Mesodermal cell (in vitro differentiated cells): ENCODE measurements at regions not wholly inside any gene's neighbourhood (a gene's known extent, or its start where the extent isn't known, plus 50 kb on each side); places are given as distances from the start of the nearest gene placed in this dataset.
"Not testable (repeated sequence)": the region's sequence is repeated elsewhere in the genome, so short reads cannot be mapped to it uniquely, and the experiment has no call there.

Source experiments
- H3K27ac ChIP-seq: 2 replicates; pipeline ENCODE4 v1.7.0; 2013; ENCODE audit warnings: mild to moderate bottlenecking, low read depth, low read length, moderate library complexity; ENCODE audit not compliant: severe bottlenecking
- H3K36me3 ChIP-seq: 2 replicates; pipeline ENCODE4 v1.7.1; 2013; ENCODE audit warnings: mild to moderate bottlenecking, low read length, moderate library complexity; ENCODE audit not compliant: control insufficient read depth, insufficient read depth
- H3K4me1 ChIP-seq: one replicate; pipeline ENCODE4 v1.7.1; 2013; ENCODE audit warnings: mild to moderate bottlenecking, low read length; ENCODE audit not compliant: insufficient read depth, control insufficient read depth, poor library complexity, severe bottlenecking
- H3K4me3 ChIP-seq: 2 replicates; pipeline ENCODE4 v1.7.0; 2013; ENCODE audit warnings: low read length, control low read depth, mild to moderate bottlenecking; ENCODE audit not compliant: insufficient read depth, poor library complexity, severe bottlenecking; ENCODE audit errors: extremely low read depth
- H3K9me3 ChIP-seq: 2 replicates; pipeline ENCODE4 v1.7.1; 2013; ENCODE audit warnings: mild to moderate bottlenecking, low read length, moderate library complexity; ENCODE audit not compliant: control insufficient read depth
- WGBS, 2 experiments: methylation state at CpG; one replicate each; pipeline ENCODE4 v1.1.5; 2013; ENCODE audit warnings: missing lambda C conversion rate in 2 of 2; ENCODE audit not compliant: insufficient coverage in 2 of 2; 5-methylcytosine and 5-hydroxymethylcytosine counted together

DNA sequence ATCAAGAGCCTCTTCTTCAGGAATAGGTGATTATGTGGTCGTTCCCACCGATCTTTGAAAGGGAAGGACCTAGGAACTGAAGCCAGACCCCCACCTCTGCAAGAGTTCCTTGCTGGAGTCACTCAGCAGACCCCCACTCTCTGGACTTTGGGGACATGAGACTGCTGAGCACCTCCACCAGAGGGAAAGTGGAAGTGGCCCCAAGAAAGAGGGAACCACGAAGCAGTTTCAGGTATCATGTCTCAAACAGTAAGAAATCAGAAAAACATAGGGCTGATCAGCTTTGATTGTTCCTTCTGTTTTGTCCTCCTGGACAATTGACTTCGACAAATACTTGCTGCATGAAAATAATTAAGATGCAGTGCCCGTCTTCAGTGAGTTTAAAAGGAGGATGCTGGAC is 84.2 kb upstream of the ADORA2B start:
- not testable (repeated sequence) for H3K4me1 ChIP-seq, H3K27ac ChIP-seq, H3K4me3 ChIP-seq, H3K36me3 ChIP-seq, H3K9me3 ChIP-seq
- 73 to 100% methylated on average over 2 to 3 of the region's 5 CpGs for WGBS, 2 experiments

DNA sequence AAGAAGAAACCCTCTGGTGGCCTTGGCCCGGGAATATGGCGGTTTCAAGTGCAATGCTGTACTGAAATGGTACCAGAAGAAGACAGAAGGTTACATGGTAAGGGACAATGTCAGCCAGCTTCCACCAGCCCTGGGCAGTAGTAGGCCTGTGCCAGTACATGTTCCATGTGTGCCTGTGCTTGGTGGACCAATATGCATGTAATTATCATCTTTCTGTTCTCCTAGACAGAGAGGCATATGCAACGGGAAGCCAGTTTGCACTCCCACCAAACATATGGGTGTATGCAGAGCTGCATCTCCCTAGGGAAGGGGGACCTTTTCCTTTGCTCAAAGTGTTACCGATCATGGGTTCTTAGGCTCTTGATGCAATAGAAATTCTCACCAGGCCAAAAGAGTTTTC is 80.9 kb upstream of the ADORA2B start:
- WGBS, 2 experiments, result no CpG with 5 or more reads among the region's 4 CpGs
- H3K9me3 ChIP-seq, result not testable (repeated sequence)

DNA sequence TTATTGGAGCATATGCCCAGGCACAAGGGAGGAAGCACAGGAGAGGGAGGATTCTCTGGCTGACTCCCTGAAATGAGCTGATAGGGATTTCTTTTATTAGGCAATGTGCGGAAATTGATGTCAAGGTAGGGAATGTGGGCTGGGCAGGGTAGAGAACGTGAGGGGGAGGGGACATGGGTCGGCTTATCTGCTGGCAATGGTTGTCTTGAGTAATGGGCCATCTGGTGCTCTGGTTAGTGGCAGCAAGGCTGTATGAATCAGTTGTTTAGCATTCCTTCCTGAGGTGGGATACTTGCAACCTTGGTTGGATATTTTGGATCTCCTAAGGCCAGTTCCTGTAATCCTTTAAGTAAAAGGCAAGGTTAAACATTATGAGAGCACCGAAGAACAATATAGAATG is 80.5 kb upstream of the ADORA2B start:
- H3K4me3 ChIP-seq, H3K27ac ChIP-seq, H3K4me1 ChIP-seq, H3K36me3 ChIP-seq, H3K9me3 ChIP-seq: not testable (repeated sequence)
- 84% methylated on average over 3 of the region's 4 CpGs; no CpG with 5 or more reads in 1 of the 2 experiments for WGBS, 2 experiments

More for the DNA sequence above, 80.9 kb upstream of the ADORA2B start:
- not testable (repeated sequence) for H3K36me3 ChIP-seq, H3K27ac ChIP-seq, H3K4me3 ChIP-seq, H3K4me1 ChIP-seq

DNA sequence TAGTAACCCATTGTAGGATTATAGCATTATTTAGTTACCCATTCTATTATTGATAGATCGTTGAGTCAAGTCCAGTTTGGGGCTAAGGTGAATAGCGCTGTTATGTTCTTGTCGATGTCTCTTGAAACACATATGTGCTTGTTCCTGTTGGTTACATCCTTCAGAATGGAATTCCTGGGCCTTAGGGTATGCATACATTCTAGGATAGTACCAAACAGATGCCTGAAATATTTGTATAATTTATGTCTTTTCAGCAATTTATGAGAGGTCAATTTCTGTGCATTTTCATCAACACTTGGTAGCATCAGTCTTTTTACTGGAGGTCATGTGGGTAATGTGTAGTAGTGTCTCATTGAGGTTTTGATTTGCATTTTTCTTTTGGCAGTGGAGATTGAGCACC is 78.9 kb upstream of the ADORA2B start:
- H3K9me3 ChIP-seq, H3K27ac ChIP-seq, H3K4me3 ChIP-seq, H3K4me1 ChIP-seq, H3K36me3 ChIP-seq: not testable (repeated sequence)
- no CpG with 5 or more reads among the region's 3 CpGs for WGBS, 2 experiments

GRCh38 chr17:15867331-15867730 is 77.6 kb upstream of the ADORA2B start:
- WGBS, 2 experiments, result 90 to 96% methylated on average over 4 to 19 of the region's 31 CpGs
- H3K27ac ChIP-seq, result not testable (repeated sequence)

GRCh38 chr17:15869868-15870267 is 75.1 kb upstream of the ADORA2B start:
- not testable (repeated sequence) for H3K4me1 ChIP-seq, H3K4me3 ChIP-seq, H3K36me3 ChIP-seq, H3K9me3 ChIP-seq, H3K27ac ChIP-seq
- WGBS, 2 experiments, result no CpG with 5 or more reads among the region's 2 CpGs

More at GRCh38 chr17:15867331-15867730, 77.6 kb upstream of the ADORA2B start:
- H3K36me3 ChIP-seq, H3K4me3 ChIP-seq, H3K4me1 ChIP-seq, H3K9me3 ChIP-seq: not testable (repeated sequence)

- not testable (repeated sequence) for H3K27ac ChIP-seq, H3K4me3 ChIP-seq, H3K4me1 ChIP-seq
These were observed 72.3 kb upstream of the ADORA2B start for GRCh38 chr17:15872677-15873076.

DNA sequence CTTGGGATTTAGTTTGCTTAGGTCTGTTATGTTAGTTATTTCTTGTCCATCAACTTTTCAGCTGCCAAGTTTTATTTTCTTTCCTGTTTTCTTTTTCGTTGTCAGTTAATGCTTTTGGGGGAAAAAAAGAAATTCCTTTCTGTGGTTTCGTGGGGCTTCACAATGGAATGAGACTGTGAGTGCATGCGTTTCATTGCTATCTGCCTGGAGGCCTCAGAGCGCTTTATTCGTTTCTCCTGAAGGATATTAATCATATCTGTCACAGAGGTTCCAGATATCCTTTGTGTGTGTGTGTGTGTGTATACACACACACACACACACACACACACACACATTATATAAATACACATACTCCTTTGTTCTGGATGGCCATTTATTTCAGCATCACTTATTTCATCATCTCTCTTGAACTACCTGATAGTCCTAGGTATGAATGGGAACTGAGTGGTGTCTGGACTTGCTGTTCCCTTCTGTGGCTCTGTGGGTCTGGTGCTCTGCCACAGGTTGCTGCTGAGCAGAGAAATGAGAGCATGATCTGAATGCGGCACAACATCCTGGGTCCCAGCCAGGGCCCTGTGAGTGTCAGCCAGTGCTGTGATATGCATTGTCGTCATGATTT is 66.9 kb upstream of the ADORA2B start:
- WGBS, 2 experiments, result 88 to 100% methylated on average over 1 of the region's 7 CpGs
- not testable (repeated sequence) for H3K4me1 ChIP-seq, H3K36me3 ChIP-seq, H3K9me3 ChIP-seq, H3K4me3 ChIP-seq, H3K27ac ChIP-seq

More at GRCh38 chr17:15872677-15873076, 72.3 kb upstream of the ADORA2B start:
- not testable (repeated sequence) for H3K36me3 ChIP-seq, H3K9me3 ChIP-seq
- WGBS, 2 experiments, result 81 to 100% methylated on average over 2 of the region's 4 CpGs

- no peaks in the 10 kb centered on the region for H3K9me3 ChIP-seq
- 78% methylated on average over 7 to 8 of the region's 8 CpGs for WGBS, 2 experiments
- H3K4me1 ChIP-seq, result no peaks in the 10 kb centered on the region
- H3K4me3 ChIP-seq, result no peak overlapping the region
- H3K36me3 ChIP-seq, result no peaks in the 10 kb centered on the region
- no peak overlapping the region for H3K27ac ChIP-seq
These were observed 62.7 kb upstream of the ADORA2B start for GRCh38 chr17:15882058-15882720.

DNA sequence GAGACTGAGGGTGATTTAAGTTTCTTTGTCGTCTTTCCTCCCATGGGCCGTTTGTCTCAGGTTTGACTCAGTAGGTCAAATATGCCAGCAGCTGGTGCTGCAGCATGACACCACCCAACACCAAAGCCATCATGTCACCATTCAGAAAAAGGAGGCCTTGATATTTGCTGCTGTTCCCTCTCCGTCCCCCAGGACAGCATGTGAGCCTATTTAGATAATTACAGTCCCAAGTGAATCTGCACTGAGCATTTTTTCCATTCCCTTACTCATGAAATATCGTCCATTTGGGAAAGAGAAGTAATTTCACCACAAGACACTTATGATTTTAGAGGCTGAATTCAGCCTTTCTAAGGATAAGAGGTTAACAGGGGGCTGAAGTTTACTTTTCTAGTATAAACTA is 62.2 kb upstream of the ADORA2B start:
- Histone ChIP-seq H3K4me1 (no peaks in the 10 kb centered on the region), H3K36me3 (no peaks in the 10 kb centered on the region), H3K27ac (no peak overlapping the region), H3K9me3 (no peaks in the 10 kb centered on the region), H3K4me3 (no peak overlapping the region)
- 73% methylated on average over 2 of the region's 4 CpGs; no CpG with 5 or more reads in 1 of the 2 experiments for WGBS, 2 experiments

- no peaks in the 10 kb centered on the region for H3K36me3 ChIP-seq
- WGBS, 2 experiments, result 87 to 99% methylated on average over 8 of the region's 8 CpGs
- H3K4me1 ChIP-seq, result no peaks in the 10 kb centered on the region
- H3K4me3 ChIP-seq, result no peak overlapping the region
- no peak overlapping the region for H3K27ac ChIP-seq
- H3K9me3 ChIP-seq, result no peaks in the 10 kb centered on the region
These were observed 61.3 kb upstream of the ADORA2B start for GRCh38 chr17:15883617-15884111.
